ENCODE measurements at regions not wholly inside any gene's neighbourhood (a gene's known extent, or its start where the extent isn't known, plus 50 kb on each side); places are given as distances from the start of the nearest gene placed in this dataset.

DNA sequence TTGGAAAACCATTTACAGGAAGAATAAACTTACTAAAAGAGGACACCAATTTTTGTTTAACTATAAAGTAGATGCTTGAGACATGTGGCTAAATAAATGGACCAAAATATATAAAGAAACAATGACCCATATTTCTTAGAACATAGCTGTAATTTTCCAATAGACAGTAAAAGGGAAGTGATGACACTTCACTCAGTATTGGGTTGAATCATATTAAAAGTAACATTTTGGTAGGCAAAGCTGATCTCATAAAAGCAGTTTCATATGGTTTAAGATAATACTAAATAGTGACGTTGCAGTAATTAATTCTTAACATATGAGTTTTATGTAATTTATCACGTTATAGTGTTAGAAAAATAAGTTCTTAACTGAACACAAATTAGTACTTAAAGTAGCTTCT is 308.9 kb upstream of the RUNX1 start:
- TF ChIP-seq, protein P1, sequence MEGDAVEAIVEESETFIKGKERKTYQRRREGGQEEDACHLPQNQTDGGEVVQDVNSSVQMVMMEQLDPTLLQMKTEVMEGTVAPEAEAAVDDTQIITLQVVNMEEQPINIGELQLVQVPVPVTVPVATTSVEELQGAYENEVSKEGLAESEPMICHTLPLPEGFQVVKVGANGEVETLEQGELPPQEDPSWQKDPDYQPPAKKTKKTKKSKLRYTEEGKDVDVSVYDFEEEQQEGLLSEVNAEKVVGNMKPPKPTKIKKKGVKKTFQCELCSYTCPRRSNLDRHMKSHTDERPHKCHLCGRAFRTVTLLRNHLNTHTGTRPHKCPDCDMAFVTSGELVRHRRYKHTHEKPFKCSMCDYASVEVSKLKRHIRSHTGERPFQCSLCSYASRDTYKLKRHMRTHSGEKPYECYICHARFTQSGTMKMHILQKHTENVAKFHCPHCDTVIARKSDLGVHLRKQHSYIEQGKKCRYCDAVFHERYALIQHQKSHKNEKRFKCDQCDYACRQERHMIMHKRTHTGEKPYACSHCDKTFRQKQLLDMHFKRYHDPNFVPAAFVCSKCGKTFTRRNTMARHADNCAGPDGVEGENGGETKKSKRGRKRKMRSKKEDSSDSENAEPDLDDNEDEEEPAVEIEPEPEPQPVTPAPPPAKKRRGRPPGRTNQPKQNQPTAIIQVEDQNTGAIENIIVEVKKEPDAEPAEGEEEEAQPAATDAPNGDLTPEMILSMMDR (IDR thresholded peaks at IDR 0.05), result no peak
- TF ChIP-seq POLR2A (IDR thresholded peaks at IDR 0.05), result no peak
